A549 (cell line): ENCODE measurements at regions not wholly inside any gene's neighbourhood (a gene's known extent, or its start where the extent isn't known, plus 50 kb on each side); places are given as distances from the start of the nearest gene placed in this dataset.

Experiments
- RNF2 ChIP-seq: fragments of 200-600 bp; sonication (generic); IDR thresholded peaks from 2 replicates; pipeline ENCODE4 v1.6.1; 2016; ENCODE audit warnings: low read depth, mild to moderate bottlenecking, antibody characterized with exemption, moderate library complexity, borderline replicate concordance
- TF ChIP-seq, protein P1 (sequence below): fragments of >200 bp; sonication (Bioruptor Twin); formaldehyde crosslinking; IDR thresholded peaks from 3 replicates; pipeline ENCODE4 v1.5.1; 2016
- TF ChIP-seq, protein P2 (sequence below): IDR thresholded peaks from 2 replicates; pipeline ENCODE4 v1.6.1; 2012
- TF ChIP-seq, protein P3 (sequence below): fragments of 250-450 bp; sonication (Bioruptor Pico); IDR thresholded peaks from 2 replicates; pipeline ENCODE4 v1.5.0; 2021; ENCODE audit warnings: mild to moderate bottlenecking, moderate library complexity, borderline replicate concordance

DNA sequence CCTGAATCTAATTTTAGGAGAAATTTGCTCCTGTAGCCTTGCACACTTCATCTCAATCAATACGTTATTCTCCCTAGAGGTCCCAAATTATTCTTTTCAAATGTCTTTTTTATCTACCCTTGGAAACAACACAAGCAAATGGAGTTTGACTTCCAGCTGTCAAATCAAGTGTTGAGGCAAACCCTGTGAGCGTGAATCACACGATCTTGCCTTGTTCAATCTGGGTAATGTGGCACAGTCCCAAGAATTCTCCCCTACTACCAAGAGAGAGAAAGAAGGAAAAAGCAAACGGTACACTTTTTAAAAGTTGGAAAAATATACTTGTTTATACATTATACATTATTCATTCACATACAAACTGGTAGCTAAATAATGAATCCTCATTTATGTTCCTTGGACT lies 2035.3 kb upstream of the CELF4 start:
- TF ChIP-seq, protein P1, sequence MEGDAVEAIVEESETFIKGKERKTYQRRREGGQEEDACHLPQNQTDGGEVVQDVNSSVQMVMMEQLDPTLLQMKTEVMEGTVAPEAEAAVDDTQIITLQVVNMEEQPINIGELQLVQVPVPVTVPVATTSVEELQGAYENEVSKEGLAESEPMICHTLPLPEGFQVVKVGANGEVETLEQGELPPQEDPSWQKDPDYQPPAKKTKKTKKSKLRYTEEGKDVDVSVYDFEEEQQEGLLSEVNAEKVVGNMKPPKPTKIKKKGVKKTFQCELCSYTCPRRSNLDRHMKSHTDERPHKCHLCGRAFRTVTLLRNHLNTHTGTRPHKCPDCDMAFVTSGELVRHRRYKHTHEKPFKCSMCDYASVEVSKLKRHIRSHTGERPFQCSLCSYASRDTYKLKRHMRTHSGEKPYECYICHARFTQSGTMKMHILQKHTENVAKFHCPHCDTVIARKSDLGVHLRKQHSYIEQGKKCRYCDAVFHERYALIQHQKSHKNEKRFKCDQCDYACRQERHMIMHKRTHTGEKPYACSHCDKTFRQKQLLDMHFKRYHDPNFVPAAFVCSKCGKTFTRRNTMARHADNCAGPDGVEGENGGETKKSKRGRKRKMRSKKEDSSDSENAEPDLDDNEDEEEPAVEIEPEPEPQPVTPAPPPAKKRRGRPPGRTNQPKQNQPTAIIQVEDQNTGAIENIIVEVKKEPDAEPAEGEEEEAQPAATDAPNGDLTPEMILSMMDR = no peak
- TF ChIP-seq, protein P2, sequence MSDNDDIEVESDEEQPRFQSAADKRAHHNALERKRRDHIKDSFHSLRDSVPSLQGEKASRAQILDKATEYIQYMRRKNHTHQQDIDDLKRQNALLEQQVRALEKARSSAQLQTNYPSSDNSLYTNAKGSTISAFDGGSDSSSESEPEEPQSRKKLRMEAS = no peak
- TF ChIP-seq, protein P3, sequence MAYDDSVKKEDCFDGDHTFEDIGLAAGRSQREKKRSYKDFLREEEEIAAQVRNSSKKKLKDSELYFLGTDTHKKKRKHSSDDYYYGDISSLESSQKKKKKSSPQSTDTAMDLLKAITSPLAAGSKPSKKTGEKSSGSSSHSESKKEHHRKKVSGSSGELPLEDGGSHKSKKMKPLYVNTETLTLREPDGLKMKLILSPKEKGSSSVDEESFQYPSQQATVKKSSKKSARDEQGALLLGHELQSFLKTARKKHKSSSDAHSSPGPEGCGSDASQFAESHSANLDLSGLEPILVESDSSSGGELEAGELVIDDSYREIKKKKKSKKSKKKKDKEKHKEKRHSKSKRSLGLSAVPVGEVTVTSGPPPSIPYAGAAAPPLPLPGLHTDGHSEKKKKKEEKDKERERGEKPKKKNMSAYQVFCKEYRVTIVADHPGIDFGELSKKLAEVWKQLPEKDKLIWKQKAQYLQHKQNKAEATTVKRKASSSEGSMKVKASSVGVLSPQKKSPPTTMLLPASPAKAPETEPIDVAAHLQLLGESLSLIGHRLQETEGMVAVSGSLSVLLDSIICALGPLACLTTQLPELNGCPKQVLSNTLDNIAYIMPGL (CRISPR knock-in tag) = no peak
- TF ChIP-seq RNF2 = no peak
